ENCODE measurements at regions not wholly inside any gene's neighbourhood (a gene's known extent, or its start where the extent isn't known, plus 50 kb on each side); places are given as distances from the start of the nearest gene placed in this dataset.

DNA sequence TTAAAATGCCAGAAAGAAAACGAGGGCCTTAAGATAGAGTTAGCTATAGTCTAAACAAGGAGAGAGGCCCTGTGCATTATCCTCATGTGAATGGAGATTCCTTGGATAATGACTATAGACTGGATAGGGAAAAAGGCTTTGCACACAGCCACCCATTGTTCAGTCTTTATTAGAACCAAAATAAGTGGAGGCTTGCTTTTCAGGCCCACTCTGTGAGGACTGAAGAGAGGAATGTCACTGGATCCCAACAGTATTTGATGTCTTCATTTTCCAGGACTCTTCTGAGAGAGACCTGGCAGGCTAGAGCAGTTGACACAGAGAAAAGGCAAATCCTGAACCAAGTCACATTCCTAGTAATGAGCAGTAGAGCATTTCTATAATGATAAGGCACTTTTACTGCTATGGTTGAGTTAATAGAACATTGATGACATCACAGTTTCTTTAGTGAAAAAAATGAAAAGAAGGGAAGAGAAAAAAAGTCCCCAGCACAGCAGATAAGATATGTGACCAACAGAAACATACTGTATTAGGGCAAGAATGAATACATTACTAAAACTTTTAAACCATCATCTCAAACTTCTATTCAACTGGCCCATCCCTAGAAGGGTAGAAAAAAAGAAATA, 315.1 kb downstream of the EPHA7 start:
- TF ChIP-seq, protein P1, sequence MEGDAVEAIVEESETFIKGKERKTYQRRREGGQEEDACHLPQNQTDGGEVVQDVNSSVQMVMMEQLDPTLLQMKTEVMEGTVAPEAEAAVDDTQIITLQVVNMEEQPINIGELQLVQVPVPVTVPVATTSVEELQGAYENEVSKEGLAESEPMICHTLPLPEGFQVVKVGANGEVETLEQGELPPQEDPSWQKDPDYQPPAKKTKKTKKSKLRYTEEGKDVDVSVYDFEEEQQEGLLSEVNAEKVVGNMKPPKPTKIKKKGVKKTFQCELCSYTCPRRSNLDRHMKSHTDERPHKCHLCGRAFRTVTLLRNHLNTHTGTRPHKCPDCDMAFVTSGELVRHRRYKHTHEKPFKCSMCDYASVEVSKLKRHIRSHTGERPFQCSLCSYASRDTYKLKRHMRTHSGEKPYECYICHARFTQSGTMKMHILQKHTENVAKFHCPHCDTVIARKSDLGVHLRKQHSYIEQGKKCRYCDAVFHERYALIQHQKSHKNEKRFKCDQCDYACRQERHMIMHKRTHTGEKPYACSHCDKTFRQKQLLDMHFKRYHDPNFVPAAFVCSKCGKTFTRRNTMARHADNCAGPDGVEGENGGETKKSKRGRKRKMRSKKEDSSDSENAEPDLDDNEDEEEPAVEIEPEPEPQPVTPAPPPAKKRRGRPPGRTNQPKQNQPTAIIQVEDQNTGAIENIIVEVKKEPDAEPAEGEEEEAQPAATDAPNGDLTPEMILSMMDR (conservative IDR thresholded peaks at IDR 0.05; ENCODE audit: low read depth, low read length) = no peak
- TF ChIP-seq EZH2 (IDR thresholded peaks at IDR 0.05; ENCODE audit: low read length, unreplicated experiment) = no peak
- TF ChIP-seq EZH2phosphoT487 (IDR thresholded peaks at IDR 0.05; ENCODE audit: borderline replicate concordance, low read length) = no peak

Measured in PC-3 (cell line).